HG03378 (cell line): ENCODE measurements at regions not wholly inside any gene's neighbourhood (a gene's known extent, or its start where the extent isn't known, plus 50 kb on each side); places are given as distances from the start of the nearest gene placed in this dataset.
"Not testable (repeated sequence)": the region's sequence is repeated elsewhere in the genome, so short reads cannot be mapped to it uniquely, and the experiment has no call there.

Source experiments
- ATAC-seq: cut with Tn5 transposase; IDR thresholded peaks from one replicate; pipeline ENCODE4 v1.9.1; 2021; ENCODE audit warnings: mild to moderate bottlenecking, moderate library complexity; ENCODE audit not compliant: unreplicated experiment

GRCh38 chr7:140283472-140283871 lies 106.7 kb upstream of the KDM7A start:
- ATAC-seq = no peak

- ATAC-seq = no peak
These were observed 105.2 kb upstream of the KDM7A start for GRCh38 chr7:140281960-140282359.

GRCh38 chr7:140281255-140281654 lies 104.5 kb upstream of the KDM7A start:
- no peak for ATAC-seq

GRCh38 chr7:140276001-140276400 lies 99.2 kb upstream of the KDM7A start:
- no peak for ATAC-seq

- ATAC-seq = no peak
These were observed 98.5 kb upstream of the KDM7A start for GRCh38 chr7:140275069-140275965.

- ATAC-seq = no peak
These were observed 96.6 kb upstream of the KDM7A start for GRCh38 chr7:140273417-140273816.

- not testable (repeated sequence) for ATAC-seq
These were observed 94.8 kb upstream of the KDM7A start for GRCh38 chr7:140271643-140271968.

- no peak for ATAC-seq
These were observed 92.3 kb upstream of the KDM7A start for GRCh38 chr7:140269004-140269638.

- ATAC-seq = no peak
These were observed 90.8 kb upstream of the KDM7A start for GRCh38 chr7:140267381-140268226.

- no peak for ATAC-seq
These were observed 86.5 kb upstream of the KDM7A start for GRCh38 chr7:140263277-140263676.

- no peak for ATAC-seq
These were observed 85.6 kb upstream of the KDM7A start for GRCh38 chr7:140262242-140262903.

GRCh38 chr7:140261522-140261921 lies 84.7 kb upstream of the KDM7A start:
- ATAC-seq = no peak

GRCh38 chr7:140261105-140261486 lies 84.3 kb upstream of the KDM7A start:
- no peak for ATAC-seq

GRCh38 chr7:140260352-140261104 lies 83.7 kb upstream of the KDM7A start:
- no peak for ATAC-seq

GRCh38 chr7:140257278-140257677 lies 80.5 kb upstream of the KDM7A start:
- ATAC-seq = not testable (repeated sequence)

- ATAC-seq = not testable (repeated sequence)
These were observed 78.2 kb upstream of the KDM7A start for GRCh38 chr7:140254976-140255375.

GRCh38 chr7:140249036-140249806 lies 72.4 kb upstream of the KDM7A start:
- ATAC-seq = no peak

- no peak for ATAC-seq
These were observed 70.8 kb upstream of the KDM7A start for GRCh38 chr7:140247559-140247958.

- no peak for ATAC-seq
These were observed 68.9 kb upstream of the KDM7A start for GRCh38 chr7:140245611-140246105.
